ENCODE measurements at regions not wholly inside any gene's neighbourhood (a gene's known extent, or its start where the extent isn't known, plus 50 kb on each side); places are given as distances from the start of the nearest gene placed in this dataset.

DNA sequence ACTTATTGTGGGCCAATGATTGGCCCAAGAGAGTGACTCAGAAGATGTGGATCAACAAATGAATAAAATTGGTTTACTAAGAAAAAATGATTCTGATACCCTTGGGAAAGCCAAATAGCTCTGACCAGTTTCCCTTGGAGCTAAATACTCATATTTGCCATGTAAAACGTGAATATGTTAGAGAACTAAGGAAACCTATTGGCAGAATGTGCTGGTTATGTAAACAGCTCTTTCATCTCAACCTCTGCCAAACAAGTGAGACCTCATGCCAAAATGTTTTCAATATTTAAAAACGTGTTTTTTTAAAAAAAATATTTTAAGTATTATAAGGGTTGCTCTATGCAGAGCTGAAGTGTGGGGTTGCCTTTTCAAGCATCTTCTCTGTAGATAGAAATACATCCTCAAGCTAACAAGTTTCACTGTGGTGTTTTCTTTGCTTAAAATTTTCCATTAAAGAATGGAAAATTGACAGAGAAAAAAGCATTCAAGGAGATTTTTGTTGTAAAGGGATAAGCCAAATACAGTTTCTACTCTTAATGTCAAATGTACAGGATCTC, 186.9 kb upstream of the TUT7 start:
- Histone ChIP-seq H3K27ac (ENCODE audit: low read length) (no peak overlapping the region), H3F3A (ENCODE audit: insufficient read depth, low read length, poor library complexity, severe bottlenecking) (no peaks in the 10 kb centered on the region), H3K36me3 (ENCODE audit: insufficient read depth, low read length) (no peaks in the 10 kb centered on the region), H3K79me2 (replicated peaks; ENCODE audit: insufficient read depth, low read length) (no peaks in the 10 kb centered on the region), H3K4me3 (ENCODE audit: low read length) (no peak overlapping the region), H3K9me2 (ENCODE audit: insufficient read depth, low read length) (no peaks in the 10 kb centered on the region), H2AFZ (ENCODE audit: low read depth, low read length) (no peak overlapping the region), H4K20me1 (ENCODE audit: insufficient read depth) (no peaks in the 10 kb centered on the region), H3K9me3 (ENCODE audit: low read length) (no peaks in the 10 kb centered on the region), H3K27me3 (ENCODE audit: insufficient read depth, low read depth, low read length) (no peaks in the 10 kb centered on the region), H3K9ac (ENCODE audit: low read length) (no peak overlapping the region), H3K4me2 (ENCODE audit: low read length) (no peak overlapping the region)
- TF ChIP-seq, protein P1, sequence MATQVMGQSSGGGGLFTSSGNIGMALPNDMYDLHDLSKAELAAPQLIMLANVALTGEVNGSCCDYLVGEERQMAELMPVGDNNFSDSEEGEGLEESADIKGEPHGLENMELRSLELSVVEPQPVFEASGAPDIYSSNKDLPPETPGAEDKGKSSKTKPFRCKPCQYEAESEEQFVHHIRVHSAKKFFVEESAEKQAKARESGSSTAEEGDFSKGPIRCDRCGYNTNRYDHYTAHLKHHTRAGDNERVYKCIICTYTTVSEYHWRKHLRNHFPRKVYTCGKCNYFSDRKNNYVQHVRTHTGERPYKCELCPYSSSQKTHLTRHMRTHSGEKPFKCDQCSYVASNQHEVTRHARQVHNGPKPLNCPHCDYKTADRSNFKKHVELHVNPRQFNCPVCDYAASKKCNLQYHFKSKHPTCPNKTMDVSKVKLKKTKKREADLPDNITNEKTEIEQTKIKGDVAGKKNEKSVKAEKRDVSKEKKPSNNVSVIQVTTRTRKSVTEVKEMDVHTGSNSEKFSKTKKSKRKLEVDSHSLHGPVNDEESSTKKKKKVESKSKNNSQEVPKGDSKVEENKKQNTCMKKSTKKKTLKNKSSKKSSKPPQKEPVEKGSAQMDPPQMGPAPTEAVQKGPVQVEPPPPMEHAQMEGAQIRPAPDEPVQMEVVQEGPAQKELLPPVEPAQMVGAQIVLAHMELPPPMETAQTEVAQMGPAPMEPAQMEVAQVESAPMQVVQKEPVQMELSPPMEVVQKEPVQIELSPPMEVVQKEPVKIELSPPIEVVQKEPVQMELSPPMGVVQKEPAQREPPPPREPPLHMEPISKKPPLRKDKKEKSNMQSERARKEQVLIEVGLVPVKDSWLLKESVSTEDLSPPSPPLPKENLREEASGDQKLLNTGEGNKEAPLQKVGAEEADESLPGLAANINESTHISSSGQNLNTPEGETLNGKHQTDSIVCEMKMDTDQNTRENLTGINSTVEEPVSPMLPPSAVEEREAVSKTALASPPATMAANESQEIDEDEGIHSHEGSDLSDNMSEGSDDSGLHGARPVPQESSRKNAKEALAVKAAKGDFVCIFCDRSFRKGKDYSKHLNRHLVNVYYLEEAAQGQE (IDR thresholded peaks at IDR 0.05; ENCODE audit: borderline replicate concordance): no peak
- TF ChIP-seq, protein P2, sequence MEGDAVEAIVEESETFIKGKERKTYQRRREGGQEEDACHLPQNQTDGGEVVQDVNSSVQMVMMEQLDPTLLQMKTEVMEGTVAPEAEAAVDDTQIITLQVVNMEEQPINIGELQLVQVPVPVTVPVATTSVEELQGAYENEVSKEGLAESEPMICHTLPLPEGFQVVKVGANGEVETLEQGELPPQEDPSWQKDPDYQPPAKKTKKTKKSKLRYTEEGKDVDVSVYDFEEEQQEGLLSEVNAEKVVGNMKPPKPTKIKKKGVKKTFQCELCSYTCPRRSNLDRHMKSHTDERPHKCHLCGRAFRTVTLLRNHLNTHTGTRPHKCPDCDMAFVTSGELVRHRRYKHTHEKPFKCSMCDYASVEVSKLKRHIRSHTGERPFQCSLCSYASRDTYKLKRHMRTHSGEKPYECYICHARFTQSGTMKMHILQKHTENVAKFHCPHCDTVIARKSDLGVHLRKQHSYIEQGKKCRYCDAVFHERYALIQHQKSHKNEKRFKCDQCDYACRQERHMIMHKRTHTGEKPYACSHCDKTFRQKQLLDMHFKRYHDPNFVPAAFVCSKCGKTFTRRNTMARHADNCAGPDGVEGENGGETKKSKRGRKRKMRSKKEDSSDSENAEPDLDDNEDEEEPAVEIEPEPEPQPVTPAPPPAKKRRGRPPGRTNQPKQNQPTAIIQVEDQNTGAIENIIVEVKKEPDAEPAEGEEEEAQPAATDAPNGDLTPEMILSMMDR (IDR thresholded peaks at IDR 0.05; ENCODE audit: poor library complexity, severe bottlenecking): no peak
- no peak for TF ChIP-seq RAD21 (conservative IDR thresholded peaks at IDR 0.05)
- TF ChIP-seq TAF1 (IDR thresholded peaks at IDR 0.05; ENCODE audit: low read depth): no peak
- TF ChIP-seq EP300 (conservative IDR thresholded peaks at IDR 0.05; ENCODE audit: poor library complexity, severe bottlenecking): no peak
- TF ChIP-seq MXI1 (conservative IDR thresholded peaks at IDR 0.05; ENCODE audit: poor library complexity, severe bottlenecking): no peak

DNA sequence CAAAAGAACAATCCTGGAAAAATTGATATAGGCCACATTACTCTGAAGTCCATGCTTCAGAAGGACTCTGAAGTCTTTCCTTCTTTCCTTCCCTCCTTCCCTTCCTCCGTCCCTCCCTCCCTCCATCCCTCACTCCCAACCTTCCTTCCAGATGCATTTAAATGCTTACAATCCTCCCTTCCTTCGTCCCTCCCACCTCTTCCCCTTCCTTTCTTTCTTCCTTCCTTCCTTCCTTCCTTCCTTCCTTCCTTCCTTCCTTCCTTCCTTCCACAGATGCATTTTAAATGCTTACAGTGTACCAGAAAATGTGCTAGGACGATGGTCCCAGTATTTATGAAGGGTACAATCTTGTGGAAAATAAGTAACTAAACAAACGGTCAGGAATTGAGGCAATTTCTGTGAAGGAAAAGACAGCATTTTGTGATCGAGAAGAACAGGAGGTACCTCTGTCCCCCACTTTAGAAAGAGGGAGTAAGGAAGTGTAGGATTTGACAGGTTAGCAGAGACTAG, 181.3 kb upstream of the TUT7 start:
- Histone ChIP-seq H3K9ac (ENCODE audit: low read length) (no peak overlapping the region), H4K20me1 (ENCODE audit: insufficient read depth) (no peaks in the 10 kb centered on the region), H3K36me3 (ENCODE audit: insufficient read depth, low read length) (no peaks in the 10 kb centered on the region), H3K79me2 (replicated peaks; ENCODE audit: insufficient read depth, low read length) (no peaks in the 10 kb centered on the region), H3K27ac (ENCODE audit: low read length) (no peak overlapping the region), H3K9me3 (ENCODE audit: low read length) (no peaks in the 10 kb centered on the region), H3K9me2 (ENCODE audit: insufficient read depth, low read length) (no peaks in the 10 kb centered on the region), H3F3A (ENCODE audit: insufficient read depth, low read length, poor library complexity, severe bottlenecking) (no peaks in the 10 kb centered on the region), H2AFZ (ENCODE audit: low read depth, low read length) (no peak overlapping the region), H3K4me3 (ENCODE audit: low read length) (no peak overlapping the region), H3K4me2 (ENCODE audit: low read length) (no peak overlapping the region), H3K27me3 (ENCODE audit: insufficient read depth, low read depth, low read length) (no peaks in the 10 kb centered on the region)
- TF ChIP-seq EP300 (conservative IDR thresholded peaks at IDR 0.05; ENCODE audit: poor library complexity, severe bottlenecking) (no peak), RAD21 (conservative IDR thresholded peaks at IDR 0.05) (no peak), TAF1 (IDR thresholded peaks at IDR 0.05; ENCODE audit: low read depth) (no peak), EZH2 (IDR thresholded peaks at IDR 0.05; ENCODE audit: borderline replicate concordance, insufficient read depth, low read length, poor library complexity, severe bottlenecking) (no peak), SMC3 (conservative IDR thresholded peaks at IDR 0.05; ENCODE audit: poor library complexity) (no peak), POLR2AphosphoS5 (IDR thresholded peaks at IDR 0.05) (no peak), MXI1 (conservative IDR thresholded peaks at IDR 0.05; ENCODE audit: poor library complexity, severe bottlenecking) (no peak)
- TF ChIP-seq, protein P2 (IDR thresholded peaks at IDR 0.05; ENCODE audit: poor library complexity, severe bottlenecking): no peak
- TF ChIP-seq, protein P1 (IDR thresholded peaks at IDR 0.05; ENCODE audit: borderline replicate concordance): no peak

Measured in neural cell (in vitro differentiated cells).